SW 1271 (cell line): ENCODE measurements at regions not wholly inside any gene's neighbourhood (a gene's known extent, or its start where the extent isn't known, plus 50 kb on each side); places are given as distances from the start of the nearest gene placed in this dataset.
"Not testable (repeated sequence)": the region's sequence is repeated elsewhere in the genome, so short reads cannot be mapped to it uniquely, and the experiment has no call there.

ENCODE experiments used
- DNase-seq, 2 experiments: peaks; one replicate each; lab custom pipeline; 2025; lab: John Stamatoyannopoulos, UW

- no peak for DNase-seq
Measured at GRCh38 chr6:23783901-23784300, 342.1 kb upstream of the NRSN1 start.

GRCh38 chr6:23784301-23784919 lies 341.6 kb upstream of the NRSN1 start:
- DNase-seq: no peak

DNA sequence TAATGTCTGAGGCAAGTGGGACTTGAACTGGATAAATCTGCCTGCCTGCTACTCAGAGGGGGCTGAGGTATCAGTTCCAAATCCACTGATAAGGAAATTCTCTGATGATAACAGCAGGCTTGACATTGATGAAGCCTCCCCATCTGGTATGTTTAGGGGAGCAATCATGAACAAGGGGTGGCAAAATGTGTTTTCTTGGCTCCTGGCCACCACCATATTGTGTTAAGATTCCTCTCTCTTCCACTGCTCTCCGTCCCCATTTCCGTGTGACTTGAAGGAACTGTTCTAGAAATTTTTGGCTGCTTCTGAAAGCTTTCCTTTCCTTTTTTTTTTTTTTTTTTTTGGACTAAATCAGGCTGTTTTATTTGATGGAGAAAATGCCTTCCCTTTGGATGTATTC lies 335.3 kb upstream of the NRSN1 start:
- no peak for DNase-seq

DNA sequence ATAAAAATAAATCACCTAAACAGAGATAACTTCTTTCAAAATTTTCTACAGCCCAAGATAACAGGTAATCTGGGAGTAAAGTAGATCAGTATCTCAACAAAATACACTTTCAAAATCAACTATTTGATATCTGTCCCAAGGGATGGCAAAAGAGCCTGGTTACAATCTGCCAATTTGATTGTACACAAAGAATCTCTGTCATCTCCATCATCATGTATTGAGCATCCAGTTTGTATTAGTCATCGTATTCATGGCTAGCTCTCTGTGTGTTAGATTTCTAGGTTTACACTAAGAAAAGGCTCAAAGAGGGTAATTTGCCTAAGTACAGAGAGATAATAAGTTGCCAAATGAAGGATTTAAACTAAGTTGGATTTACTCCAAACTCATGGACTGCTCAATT lies 329.0 kb upstream of the NRSN1 start:
- DNase-seq: no peak

- not testable (repeated sequence) for DNase-seq
Measured at GRCh38 chr6:23804289-23804688, 321.7 kb upstream of the NRSN1 start.

- DNase-seq: not testable (repeated sequence)
Measured at GRCh38 chr6:23821141-23821540, 304.9 kb upstream of the NRSN1 start.

DNA sequence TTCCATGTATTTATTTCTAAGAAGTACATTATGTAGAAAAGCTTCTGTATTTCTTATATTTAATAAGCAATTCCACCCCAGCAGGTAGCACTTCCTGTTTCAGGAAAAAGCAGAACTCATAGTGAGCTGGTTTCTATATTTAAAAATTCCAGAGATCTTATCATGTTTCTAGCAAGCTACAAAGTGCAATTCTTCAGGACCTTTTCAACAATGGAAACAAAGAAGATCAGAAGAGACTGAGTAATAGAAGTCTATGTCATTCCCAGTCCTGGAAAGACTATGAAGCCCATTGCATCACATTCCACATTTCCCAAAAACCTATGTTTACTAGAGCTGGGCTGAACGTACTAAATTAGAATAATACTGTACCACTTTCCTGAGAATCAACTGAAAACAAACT lies 302.6 kb upstream of the NRSN1 start:
- no peak for DNase-seq

- no peak for DNase-seq
Measured at GRCh38 chr6:23826572-23826971, 299.4 kb upstream of the NRSN1 start.

DNA sequence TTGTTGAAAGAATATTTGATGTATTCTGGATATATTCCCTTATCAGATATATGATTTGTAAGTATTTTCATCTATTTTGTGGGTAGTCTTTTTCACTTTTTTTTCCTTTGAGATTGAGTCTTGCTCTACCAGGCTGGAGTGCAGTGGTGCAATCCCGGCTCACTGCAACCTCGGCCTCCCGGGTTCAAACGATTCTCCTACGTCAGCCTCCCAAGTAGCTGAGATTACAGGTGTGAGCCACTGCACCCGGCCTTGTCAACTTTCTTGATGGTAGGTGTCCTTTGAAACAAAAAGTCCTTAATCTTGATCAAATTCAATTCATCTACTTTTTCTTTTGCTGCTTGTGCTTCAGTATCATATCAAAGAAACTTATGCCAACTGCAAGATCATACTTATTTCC lies 297.2 kb upstream of the NRSN1 start:
- DNase-seq: no peak

- DNase-seq: no peak
Measured at GRCh38 chr6:23841116-23841515, 284.9 kb upstream of the NRSN1 start.

GRCh38 chr6:23842760-23843159 lies 283.3 kb upstream of the NRSN1 start:
- no peak for DNase-seq

GRCh38 chr6:23851522-23851921 lies 274.5 kb upstream of the NRSN1 start:
- DNase-seq: no peak

DNA sequence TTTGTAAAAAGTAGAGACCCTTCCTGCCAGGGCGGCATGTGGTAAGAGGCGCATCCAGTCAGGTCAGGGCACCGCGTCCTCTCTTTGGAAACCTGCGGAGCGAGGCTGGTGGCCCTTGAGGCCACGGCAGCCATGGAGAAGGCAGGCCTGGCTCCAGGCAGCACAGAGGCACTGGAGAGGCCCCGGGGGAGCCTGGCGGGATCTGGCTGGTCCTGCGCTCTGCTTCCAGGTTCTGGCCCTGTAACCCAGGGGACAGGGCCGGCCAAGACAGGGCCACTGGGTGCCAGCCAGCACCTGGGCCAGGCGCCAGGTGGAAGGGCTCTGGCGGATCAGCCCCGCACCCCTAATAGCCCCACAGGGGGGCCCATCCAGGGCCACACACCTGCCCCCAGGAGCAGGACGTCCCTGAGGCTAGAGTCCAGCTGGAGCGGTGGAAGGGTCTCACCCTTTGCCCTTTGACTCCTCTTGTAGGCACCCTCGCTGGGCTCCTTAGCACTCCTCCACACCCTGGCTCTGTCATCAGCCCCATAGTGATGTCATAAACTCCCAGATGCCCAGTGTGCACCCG lies 272.4 kb upstream of the NRSN1 start:
- DNase-seq: not testable (repeated sequence)

DNA sequence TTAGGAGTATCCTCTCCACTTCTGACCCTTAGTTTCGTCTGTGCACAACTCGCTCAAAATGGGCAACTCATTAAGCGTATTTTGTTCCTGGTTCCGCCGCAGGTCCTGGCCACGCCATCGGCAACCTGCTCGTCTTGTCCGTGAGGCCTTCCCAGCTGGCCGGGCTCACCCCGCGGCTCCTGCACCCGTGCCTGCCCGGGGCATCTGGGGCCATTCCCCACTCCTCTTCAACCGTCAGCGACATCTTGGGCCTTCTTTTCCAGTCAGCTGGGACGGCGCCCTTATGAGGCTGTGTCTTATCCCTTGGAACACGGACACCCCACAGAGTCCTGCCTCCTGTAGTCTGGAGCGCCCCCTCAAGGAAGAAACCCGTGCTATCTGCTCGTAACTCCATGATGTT lies 271.9 kb upstream of the NRSN1 start:
- not testable (repeated sequence) for DNase-seq

DNA sequence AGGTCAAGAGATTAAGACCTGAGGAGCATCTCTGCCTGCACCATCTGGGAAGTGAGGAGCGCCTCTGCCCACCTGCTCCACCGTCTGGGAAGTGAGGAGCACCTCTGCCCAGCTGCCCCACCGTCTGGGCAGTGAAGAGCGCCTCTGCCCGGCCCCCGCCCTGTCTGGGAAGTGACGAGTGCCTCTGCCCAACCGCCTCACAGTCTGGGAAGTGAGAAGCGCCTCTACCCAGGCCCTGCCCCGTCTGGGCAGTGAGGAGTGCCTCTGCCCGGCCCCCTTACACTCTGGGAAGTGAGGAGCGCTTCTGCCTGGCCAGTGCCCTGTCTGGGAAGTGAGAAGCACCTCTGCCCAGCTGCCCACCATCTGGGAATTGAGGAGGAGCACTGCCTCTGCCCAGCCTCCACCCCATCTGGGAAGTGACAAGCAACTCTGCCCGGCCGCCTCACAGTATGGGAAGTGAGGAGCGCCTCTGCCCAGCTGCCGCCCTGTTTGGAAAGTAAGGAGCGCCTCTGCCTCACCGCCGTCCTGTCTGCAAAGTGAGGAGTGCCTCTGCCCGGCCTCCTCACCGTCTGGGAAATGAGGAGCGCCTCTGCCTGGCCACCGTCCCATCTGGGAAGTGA lies 270.4 kb upstream of the NRSN1 start:
- DNase-seq: no peak

- DNase-seq: no peak
Measured at GRCh38 chr6:23870496-23870895, 255.5 kb upstream of the NRSN1 start.

GRCh38 chr6:23873161-23873560 lies 252.9 kb upstream of the NRSN1 start:
- DNase-seq: no peak

DNA sequence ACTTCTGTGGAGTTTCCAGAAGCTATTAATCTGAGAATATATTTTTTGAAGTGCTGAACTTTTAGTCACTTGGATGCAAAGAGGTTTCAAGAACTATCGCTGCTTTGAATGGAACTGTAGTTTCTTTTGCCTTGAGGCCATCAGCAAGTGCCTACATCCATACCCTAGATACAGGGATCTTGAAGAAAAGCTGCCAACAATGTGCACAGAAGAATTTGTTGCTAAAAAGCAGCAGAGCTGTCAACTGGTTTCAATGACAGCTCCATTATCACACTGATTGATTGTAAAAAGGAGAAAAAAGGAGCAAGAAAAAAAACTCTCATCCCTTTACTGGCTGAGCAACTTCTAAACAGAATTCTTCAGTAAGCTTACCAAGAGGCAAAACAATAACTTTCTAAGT lies 251.0 kb upstream of the NRSN1 start:
- DNase-seq: no peak

- no peak for DNase-seq
Measured at GRCh38 chr6:23879816-23880215, 246.2 kb upstream of the NRSN1 start.

DNA sequence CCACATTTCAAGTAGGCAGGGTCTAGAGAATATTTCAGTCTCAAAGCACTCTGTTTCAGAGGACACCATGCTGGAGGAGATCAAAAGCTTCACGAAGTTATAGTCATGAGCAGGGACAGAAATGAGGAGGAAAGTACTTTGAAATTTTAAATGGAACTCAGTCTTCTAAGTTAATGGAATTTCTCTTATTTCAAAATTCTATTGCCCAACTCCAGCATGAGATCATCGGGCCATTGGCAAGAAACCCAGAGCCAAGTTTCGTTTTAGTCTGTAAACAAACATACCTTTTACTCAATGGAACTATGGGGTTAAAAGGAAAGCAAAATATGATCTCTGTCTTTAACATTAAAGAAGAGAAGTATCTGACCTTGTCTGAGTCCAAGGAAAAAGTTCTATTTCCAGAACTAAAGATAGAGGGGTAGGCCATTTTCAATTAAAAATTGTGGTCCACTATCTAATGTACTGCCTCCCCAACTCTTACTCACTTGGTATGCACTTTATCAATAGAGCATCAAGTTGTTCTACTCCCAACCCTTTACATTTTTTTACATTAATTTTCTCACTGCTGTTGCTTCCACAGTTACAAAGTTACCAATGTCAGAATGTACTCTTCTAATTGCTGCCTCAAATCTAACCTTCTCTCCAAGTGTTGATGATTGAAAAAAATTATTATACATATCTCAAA lies 235.3 kb upstream of the NRSN1 start:
- DNase-seq: no peak

DNA sequence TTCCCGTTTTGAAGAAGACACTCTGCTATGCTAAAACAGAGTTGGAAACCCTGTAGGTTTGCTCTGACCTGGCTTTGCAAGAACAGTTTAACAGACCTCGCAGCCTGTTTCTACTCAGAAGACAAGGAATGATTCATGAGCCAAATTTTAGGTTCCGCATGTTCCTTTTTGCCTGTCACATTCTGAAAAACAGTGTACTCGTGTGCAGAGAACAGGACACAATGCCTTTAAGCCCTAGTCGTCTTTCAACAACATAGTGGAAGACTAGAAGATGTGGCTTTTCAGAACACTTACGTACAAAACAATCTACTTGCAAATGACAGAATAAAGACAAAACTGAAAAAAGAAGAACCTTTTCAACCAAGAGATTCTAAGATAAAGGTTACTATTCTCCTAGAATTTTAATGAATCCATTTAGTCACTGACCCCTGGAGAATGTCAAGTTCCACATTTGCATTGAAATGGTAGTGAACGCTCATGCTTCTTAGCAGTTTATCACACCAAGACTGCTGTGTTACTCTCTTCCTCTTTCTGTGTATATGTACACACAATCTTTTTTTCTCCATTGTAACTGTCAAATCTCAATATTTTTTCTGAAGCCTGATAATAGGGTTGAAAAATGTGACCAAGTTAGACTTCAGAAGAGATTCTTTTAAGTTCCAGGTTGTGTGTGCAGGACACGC lies 220.7 kb upstream of the NRSN1 start:
- DNase-seq: no peak

DNA sequence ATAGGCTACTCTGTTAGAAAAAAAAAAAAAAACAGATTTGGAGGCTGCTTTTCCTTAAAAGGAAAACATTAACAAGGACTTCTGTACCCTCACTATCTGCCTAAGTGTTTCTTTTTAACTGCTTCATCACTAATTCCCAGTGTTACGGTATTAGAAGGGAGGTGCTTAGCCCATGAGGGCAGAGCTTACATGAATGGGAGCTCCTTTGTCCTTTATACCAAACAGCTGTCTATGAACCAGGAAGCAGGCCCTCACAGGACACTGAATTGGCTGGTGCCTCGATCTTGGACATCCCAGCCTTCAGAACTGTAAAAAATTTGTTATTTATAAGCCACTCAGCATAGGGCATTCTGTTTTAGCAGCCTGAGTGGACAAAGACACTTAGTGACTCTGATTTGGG lies 215.6 kb upstream of the NRSN1 start:
- DNase-seq: no peak

DNA sequence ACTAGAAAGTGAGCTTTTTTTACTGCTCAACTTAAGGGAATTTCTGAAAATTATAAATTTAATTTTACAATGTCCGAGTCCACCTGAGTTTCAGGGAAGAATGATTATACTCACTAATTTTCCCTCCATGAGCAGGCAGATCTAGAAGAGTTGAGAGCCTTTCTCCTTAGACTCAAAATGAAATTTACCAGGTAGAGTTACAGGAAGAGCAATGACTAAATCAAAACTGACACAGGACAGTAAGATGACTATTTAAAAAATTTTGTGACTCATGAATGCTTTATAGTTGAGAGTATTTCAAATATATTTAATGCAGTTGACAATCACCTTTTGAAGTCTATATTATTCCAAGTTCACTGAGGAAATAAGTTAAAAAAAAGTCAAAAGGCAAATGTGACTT lies 198.1 kb upstream of the NRSN1 start:
- no peak for DNase-seq
